Neural progenitor cell (in vitro differentiated cells): ENCODE measurements at regions not wholly inside any gene's neighbourhood (a gene's known extent, or its start where the extent isn't known, plus 50 kb on each side); places are given as distances from the start of the nearest gene placed in this dataset.

Experiments used
- CTCF ChIP-seq: fragments of 200-600 bp; sonication (generic); IDR thresholded peaks from 2 replicates; pipeline ENCODE4 v1.5.1; 2017; ENCODE audit warnings: antibody characterized with exemption, mild to moderate bottlenecking
- EZH2 ChIP-seq: fragments of 200-600 bp; sonication (generic); IDR thresholded peaks from 2 replicates; pipeline ENCODE4 v1.6.1; 2017; ENCODE audit warnings: antibody characterized with exemption, mild to moderate bottlenecking, moderate library complexity
- EZH2phosphoT487 ChIP-seq: fragments of 200-600 bp; sonication (generic); IDR thresholded peaks from 2 replicates; pipeline ENCODE4 v1.6.1; 2017; ENCODE audit warnings: antibody characterized with exemption

GRCh38 chr5:124661317-124662141 is 84.9 kb downstream of the ZNF608 start:
- TF ChIP-seq EZH2 = no peak
- TF ChIP-seq CTCF = no peak
- peak; percentile 51 for TF ChIP-seq EZH2phosphoT487
